ENCODE measurements at regions not wholly inside any gene's neighbourhood (a gene's known extent, or its start where the extent isn't known, plus 50 kb on each side); places are given as distances from the start of the nearest gene placed in this dataset.

DNA sequence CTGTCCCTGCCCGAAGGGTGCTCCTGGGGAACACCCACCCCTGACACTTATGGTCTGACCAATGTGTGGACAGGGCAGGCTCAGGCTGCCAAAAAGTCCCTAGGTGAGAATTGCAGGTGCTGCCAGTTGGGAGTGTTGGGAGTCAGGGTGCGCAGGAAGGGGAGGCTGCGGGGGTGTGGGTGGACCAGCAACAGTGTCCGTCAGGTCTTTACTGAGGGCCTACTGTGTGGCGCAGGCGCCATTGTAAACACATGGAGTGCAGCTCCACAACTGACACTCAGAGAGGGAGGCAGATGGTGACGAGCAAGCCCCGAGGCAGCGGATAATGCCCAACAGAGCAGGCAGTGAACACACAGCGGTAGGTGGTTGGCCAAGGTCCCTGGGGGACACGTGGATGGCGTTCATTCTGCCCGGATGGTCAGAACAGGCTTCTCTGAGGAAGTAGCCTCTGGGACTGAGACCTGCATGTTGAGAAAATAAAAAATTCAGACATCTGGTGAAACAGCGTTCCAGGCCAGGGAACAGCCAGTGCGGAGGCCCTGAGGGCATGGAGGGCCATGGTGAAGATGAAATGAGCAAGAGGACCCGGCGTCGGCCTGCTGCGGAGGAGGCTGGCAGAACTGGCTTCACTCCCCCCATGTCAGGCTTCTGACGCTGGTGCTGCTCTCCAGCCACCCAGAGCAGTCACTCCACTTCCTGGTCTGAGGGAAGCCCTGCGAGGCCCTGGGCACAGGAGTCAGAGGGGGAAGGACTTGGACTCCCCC is 136.2 kb upstream of the ZBTB40 start:
- DNase-seq (ENCODE audit: low read depth in 3 of 3): no peak

DNA sequence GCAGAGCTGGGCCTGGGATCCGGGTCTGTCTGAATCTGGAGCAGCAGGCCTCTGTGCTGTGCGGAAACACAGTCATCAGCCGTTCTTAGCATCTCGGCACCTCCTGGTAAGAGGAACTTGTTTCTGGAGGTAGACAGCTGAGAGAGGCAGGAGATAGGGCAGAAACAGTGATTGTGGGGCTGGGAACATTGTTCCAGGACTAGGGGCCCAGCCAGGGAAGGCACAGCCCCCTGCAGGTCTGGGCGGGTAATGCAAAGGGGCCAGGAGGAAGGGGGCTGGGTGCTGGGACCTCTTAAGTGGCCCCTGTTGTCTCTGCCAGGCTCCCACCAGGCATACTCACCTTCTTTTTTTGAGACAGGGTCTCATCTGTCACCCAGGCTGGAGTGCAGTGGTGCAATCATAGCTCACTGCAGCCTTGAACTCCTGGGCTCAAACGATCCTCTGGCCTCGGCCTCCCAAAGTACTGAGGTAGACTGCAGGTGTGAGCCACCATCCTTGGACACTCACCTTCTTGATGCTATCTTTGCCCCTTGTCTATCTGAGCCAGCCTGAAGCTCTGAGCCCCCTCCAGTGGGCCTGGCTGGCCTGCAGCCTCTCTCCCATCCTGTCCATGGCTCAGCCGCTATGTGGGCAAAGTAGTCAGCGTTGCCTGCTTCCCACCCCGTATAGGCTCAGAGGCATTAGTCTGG is 134.3 kb upstream of the ZBTB40 start:
- peak in 1 of 3 experiments; percentile 17 for DNase-seq (ENCODE audit: low read depth in 3 of 3)

DNA sequence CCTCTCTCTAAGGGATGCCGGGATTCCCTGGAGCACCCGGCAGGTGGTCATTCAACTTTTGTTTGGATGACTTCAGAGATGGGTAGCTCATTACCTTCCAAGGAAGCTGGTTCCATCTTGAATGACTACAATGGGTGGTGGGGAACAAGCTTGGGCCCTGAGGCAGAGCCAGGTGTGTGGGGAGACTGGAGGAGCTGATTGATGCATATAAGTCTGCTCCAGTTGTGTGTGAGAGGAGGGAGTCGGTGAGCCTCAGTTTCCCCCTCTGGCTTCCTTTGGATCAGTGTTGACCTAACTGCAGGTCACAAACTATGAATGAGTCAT is 133.8 kb upstream of the ZBTB40 start:
- DNase-seq (ENCODE audit: low read depth in 3 of 3): no peak

DNA sequence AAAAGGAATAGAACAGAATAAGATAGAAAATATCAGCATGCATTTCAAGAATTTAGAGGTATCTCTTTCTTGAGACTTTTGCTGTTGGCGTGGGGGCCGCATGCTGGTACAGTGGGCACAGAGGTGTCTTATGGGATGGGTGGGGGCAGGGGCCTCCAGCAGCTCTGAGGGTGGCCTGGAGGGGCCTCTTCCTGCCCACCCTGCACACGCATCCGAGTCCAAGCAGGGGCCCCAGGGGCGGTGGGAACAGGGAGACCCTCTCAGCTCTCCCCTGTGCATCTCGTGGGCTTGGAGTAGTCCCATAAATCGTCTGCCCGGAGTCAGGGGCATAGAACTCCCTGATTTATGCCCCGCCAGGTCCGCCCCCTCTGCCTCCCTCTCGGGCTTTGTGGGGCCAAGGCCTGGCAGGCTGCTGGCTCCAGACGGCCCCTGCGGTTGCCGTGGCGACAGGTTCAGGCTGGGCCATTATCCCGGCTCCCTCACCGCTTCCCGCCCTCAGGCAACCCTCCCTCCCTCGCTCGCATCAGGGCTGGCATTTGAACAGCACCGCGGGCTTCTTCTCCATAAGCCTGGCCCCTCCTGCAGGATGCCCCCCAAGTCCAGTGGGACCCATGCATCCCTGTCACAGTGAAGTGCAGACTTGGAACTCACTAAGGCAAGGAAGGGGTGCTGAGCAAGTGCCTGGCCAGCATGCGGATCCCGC is 133.2 kb upstream of the ZBTB40 start:
- DNase-seq (ENCODE audit: low read depth in 3 of 3): no peak

DNA sequence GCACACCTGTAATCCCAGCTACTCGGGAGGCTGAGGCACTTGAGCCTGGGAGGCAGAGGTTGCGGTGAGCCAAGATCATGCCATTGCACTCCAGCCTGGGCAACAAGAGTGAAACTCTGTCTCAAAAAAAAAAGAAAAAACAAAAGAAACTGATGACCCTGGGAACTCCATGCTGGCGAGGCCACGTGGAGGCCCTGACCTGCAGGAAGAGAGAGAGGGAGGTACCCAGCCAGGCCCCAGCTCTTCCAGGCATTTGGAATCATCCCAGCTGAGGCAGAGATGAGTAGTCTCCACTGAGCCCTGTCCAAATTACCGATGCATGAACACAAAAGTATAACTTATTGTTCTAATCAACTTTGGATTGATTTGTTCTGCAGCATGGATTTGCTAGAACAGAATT is 132.0 kb upstream of the ZBTB40 start:
- DNase-seq (ENCODE audit: low read depth in 3 of 3): no peak

DNA sequence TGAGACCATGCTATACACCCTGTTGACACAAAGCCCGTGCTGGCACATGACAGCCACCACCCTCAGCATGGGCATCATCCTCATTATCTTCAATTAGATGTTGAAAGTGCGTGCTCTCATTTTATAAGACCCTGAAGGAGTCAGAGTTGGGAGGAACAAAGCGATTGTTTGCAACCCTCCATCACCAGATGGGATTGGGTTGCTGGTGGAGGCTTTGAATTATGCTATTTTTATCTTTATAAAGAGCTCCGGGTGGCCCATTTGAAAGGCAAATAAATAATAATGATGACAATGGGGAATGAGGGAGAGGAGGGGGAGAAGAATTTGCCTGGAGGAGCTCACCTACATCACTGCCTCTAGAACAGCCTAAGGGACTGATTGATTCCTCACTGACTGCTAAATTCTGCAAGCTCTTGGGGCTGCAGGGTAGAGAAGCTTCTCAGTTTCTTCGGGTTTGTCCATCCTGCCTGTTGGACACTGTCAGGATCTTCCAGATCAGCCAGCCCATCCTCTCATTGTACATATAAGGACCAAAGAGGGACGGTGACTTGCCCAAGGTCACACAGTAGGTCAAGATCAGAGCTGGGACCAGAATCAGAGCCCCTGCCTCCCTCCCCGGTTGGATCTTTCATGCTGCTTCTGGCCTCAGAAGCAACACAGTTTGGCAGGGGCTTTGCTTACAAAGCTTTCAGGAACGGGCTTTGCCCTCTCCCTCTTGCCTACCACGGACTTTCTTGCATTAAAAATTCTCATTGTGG is 130.9 kb upstream of the ZBTB40 start:
- no peak for DNase-seq (ENCODE audit: low read depth in 3 of 3)

DNA sequence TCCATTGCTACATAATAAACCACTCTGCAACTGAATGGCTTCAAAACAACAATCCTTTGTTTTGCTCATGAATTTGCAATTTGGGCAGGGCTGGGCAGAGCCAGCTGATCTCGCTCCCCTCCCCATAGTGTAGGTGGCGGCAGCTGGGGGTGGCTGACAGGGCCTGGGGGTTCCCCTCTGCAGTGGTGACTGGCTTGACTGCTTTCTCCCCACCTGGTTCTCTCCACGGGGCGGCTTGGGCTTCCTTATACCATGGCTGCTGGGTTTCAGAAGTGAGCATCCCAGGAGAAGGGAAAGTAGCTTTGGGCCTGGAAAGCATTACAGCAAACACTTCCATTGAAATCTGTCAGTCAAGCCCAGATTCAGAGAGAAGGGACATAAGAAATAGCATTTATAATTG is 129.7 kb upstream of the ZBTB40 start:
- DNase-seq (ENCODE audit: low read depth in 3 of 3): no peak

DNA sequence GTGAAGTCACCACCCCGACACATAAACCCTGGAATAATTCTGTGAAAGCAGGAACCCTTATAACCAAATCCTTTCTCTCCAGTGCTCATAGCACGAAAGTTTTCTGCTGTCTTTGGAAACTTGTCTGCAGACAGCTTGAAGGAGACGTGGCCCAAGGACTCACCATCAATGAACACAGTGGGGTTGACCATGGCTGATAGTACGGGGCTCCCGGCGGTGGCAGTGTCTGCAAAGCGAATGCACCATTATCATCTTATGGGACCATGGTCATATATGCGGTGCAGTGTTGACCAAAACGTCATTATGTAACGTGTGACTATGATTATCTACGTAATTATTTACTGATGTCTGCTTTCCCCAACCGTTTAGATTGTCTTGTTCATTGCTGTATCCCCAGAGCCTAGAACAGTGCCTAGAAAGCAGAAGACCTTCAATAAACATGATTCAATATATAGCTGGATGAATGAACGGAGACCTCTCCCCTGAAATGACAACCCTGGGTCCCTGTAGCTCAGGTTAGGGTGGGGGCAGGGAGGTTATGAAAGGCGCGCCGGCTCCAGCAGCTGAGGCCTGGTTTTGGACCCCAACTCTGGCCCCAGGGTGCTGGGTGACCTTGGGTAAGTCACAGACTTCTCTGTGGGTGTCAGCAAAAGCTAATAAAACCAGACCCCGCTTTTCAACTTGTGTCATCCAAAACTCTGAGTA is 128.4 kb upstream of the ZBTB40 start:
- no peak for DNase-seq (ENCODE audit: low read depth in 3 of 3)

DNA sequence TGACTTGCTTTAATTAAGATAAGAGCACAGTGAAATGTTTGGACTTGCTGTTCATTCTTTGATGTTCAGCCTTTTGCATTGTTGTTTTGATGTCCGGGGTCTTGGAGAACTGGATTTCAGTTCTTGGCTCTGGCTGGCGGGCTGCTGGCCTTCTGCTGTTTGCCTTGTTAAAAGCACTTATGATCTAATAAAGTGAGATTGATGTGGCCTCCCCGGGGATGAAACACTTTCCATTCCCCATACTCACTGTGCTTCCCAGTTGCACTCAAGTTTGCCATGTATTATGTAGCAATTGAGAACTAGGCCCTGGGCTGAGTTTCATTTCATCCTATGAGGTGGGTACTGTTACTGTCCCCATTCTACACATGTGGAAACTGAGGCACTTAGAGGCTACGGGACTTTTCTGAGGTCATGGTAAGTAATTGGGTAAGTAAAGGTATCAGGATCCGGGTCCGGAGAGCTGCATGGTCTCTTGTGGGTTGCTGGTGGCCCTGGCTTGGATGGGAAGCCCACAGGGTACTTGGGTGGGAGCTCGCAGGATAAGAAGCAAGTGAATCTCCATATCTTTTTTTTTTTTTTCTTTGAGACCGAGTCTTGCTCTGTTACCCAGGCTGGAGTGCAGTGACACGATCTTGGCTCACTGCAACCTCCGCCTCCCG is 127.7 kb upstream of the ZBTB40 start:
- DNase-seq (ENCODE audit: low read depth in 3 of 3): no peak

DNA sequence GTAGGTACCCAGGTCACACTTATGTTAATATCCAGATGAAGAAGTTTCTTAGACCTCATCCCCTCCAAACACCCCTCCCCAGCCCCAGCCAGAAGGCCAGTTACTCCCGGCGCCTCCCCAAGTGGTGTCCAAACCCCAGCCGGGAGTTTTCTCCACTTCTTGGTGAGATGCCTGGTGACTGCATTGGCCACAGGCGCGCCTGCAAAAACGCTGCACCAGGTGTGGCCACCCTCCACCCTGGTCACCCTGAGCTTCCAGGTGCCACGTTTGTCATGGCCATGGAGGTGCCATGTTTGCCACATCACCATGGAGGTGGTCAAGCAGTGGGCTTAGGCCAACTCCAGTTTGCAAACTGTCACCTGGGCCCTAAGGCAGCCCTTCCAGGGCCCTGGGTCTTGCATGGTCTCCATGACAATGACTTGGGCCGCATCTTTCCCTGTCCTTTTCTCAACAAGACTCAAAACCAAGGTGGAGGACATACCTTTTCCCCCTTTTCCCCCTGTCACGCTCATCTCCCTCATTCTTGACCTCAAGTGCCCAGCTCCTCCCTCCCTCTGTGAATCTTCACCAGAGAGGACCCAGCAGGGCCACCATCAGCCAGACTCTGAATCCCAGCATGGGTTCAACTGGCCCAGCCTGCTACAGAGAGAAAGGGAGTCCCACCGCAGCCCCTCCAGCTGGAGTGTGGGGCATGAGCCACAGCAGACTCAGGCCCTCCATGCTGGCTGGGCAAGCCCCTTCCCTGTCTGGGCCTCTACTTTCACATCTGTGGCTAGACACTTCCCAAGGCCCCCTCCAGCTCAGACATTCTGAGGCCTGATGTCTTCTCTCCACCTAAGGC is 125.9 kb upstream of the ZBTB40 start:
- no peak for DNase-seq (ENCODE audit: low read depth in 3 of 3)

DNA sequence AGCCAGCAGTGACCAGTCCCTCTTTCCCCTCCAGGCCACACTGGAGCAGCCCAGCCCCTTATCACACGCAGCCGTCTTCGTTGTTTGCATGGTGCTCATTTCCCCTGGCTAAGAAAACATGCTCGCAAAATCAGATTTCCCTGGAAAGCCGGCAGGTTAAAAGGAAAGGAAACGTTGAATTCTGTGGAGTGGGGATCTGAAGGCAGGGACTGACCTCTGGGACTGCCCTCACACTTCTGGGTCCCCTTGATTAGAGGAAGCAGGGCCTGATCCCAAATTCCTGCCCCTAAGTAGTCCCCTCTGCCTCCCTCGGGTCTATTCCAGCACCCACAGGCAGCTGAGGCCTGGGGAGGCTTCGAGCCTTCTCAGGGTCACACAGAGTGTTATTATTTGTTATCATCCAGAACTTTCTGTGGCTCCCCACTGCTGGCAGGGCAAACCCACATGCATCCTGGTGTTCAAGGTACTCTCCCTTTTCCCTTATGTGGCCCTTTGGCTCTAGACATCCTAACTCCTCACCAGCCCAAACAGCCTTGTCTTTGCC is 125.2 kb upstream of the ZBTB40 start:
- no peak for DNase-seq (ENCODE audit: low read depth in 3 of 3)

DNA sequence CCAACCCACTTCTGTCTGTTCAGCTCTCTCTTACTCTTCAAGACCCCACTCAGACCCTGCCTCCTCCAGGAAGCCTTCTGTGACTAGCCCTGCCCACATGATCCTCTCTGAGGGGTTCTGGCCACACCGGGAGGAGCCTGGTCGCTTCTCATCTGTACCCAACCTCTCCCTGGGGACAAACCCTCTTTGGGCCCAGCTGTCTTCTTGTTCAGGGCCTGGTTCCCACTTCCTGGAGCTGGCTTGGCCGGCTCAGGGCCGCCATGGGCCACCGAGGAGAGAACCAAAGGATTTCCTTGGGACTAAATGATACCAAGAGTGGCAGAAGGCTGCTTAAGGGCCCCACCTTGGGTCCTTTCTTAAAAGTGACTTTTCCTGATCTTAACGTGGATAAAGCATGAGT is 124.7 kb upstream of the ZBTB40 start:
- DNase-seq (ENCODE audit: low read depth in 3 of 3): no peak

DNA sequence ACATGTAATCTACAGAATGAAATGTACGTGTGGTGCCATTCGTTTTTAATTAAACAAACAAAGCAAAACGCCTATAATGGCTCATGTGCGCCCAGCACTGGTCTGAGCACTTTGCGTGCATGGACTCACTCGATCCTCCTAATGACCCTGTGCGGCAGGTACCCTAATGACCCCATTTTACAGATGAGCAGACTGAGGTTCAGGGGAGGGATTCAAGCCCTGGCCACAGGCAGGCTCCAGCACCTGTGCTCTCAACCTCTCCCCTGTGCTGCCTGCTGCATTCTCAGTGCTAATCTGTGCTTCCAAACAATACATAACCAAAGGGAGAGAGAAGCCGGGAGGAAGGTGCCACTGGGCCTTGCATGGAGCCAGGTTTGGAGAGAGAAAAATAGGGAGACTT is 124.2 kb upstream of the ZBTB40 start:
- no peak for DNase-seq (ENCODE audit: low read depth in 3 of 3)

DNA sequence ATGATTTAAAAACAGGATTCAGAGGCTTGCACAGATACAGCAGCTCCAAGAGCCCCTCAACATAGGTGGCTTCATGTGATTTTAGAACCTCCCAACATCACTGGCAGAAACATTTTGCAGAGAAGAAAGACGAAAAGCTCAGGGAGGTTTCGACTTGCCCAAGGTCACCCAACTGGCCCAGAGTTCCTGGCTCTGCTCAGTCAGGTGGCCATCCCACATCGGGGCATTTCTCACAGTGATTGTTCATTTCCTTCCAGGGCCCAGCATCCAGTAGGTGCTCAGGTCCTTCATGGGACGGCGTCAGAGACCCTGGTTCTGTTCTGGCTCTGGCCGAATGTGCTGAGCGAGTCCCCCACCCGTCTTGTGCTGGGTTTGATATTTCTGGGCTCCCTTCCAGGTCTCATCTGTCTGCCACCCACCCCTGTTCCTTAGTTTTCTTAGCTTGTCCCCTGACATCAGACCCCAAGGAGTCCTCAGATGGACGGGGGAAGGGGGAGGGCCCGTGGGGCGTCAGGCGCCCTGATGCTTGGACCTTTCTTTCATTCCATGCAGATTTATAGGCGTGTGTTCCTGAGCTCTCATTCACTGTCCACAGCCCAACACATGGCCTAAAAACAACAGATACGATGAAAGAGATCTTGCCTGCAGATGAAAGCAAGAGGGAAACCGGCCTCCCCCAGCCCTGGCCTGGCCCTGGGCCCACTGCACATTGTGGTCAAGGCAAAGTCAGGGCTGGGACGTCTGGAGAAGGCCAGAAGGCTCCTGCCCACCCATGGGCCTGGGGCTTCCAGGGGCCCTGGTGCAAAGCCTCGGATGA is 123.1 kb upstream of the ZBTB40 start:
- DNase-seq (ENCODE audit: low read depth in 3 of 3): no peak

DNA sequence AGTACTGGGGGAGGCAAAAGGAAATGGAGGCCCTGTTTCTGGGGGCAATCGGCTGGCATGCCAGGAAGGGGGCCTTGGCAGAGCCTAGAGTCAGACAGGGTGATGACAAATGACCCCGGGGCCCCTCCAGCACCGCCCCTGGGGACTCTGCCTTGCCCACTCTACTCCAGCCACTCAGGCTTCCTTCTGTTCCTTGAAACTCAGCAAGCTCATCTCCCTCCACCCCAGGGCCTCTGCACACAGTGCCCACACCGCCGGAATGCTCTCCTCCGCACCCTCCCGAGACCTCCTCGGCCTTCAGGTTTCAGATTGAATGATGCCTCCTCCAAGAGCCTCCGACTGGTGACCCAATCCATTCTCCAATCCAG is 122.5 kb upstream of the ZBTB40 start:
- DNase-seq (ENCODE audit: low read depth in 3 of 3): no peak

DNA sequence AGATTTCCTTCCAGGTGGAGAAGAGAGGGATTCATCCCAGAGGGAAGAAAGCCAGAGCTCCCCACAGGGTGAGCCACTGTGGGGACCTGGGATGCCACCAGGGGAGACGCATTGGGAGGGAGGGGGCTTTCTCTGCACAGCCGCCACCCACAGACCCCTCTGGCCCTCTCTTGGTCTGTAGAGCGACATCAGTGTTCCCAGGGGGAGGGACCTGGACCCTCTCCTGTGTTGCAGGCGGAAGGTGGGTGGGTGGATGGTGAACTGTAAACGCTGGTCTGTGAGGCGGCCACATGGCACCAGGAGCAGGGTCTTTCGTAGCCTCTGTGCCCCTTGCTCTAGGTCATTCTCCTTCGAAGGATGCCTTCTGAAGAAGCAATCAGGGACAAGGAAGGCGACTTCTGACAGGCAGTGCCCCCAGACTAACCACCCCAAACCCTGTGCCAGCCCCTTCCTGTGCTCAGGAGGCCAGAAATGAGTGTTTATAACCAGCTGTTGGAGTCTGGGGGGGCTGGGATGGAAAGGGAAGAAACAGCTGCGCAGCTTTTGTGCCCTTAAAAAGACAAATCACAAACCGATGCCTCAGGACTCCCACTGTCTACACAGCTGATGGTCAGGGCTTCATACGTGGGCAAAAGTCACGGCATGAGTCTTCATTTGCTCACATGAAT is 121.4 kb upstream of the ZBTB40 start:
- no peak for DNase-seq (ENCODE audit: low read depth in 3 of 3)

DNA sequence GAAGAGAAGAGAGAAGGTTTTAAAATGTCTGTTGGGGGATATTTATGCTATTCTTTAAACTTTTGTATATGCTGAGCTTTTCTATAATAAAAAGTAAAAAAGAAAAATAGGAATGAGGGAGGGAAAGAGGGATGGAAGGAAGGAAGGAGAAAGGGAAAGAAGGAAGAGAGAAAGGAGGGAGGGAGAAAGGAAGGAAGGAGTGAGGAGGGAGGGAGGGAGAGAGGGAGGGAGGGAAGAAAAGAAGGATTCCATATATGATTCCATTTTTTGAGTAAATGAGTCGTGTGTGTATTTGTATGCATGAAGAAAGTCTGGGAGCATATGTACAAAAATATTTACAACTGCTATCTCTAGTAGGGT is 120.9 kb upstream of the ZBTB40 start:
- DNase-seq (ENCODE audit: low read depth in 3 of 3): no peak

DNA sequence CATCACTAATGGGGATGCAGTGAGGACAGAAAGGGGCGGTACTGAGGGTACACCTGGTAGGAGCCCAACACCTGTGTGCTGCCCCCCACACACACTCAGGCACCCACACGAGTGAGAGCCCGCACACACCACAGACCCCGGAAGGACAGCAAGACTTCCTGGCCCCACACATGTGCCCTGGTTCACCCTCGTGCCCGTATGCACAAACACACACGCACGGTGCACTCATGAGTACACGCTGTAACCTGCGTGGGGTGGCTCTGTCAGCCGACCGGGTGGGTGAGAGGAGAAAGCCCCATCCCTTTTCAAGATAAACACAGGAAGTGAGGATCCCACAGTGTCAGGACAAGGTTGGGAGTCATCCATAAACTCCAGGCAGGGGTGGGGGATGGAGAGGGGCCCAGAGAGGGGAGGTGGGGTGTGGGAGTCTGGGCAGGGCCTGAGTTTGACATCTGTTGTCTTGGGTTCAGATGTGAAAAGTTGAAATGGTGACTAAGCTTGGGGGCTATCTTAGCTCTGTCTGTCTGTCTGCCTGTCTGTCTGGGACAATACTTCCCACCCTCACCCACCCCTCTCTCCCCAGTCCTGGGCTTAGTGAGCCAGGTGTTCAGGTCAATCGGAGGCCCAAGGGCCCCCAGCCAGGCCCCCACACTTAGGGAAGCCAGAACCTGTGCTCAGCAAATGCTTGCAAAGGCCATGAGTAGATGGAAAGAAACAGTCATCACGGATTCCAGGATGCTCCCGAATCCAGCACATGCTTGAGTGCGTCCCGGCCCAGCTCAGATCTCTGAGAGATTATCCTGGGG is 119.8 kb upstream of the ZBTB40 start:
- DNase-seq (ENCODE audit: low read depth in 3 of 3): no peak
